Muscle layer of duodenum (tissue), 2 donors: ENCODE measurements at regions not wholly inside any gene's neighbourhood (a gene's known extent, or its start where the extent isn't known, plus 50 kb on each side); places are given as distances from the start of the nearest gene placed in this dataset.

Experiments
- H3K27ac ChIP-seq: one replicate; pipeline ENCODE4 v1.7.0; 2013; ENCODE audit warnings: mild to moderate bottlenecking, low read length
- H3K27me3 ChIP-seq: one replicate; pipeline ENCODE4 v1.7.0; 2013; ENCODE audit warnings: low read depth, mild to moderate bottlenecking, control low read depth, low read length
- H3K36me3 ChIP-seq, 2 donors: one replicate each; pipeline ENCODE4 v1.7.0; 2013; ENCODE audit warnings: low read length in 2 of 2, control low read depth in 1 of 2, mild to moderate bottlenecking in 1 of 2; ENCODE audit not compliant: insufficient read depth in 2 of 2, control insufficient read depth in 1 of 2
- H3K4me1 ChIP-seq, 2 donors: one replicate each; pipeline ENCODE4 v1.7.0; 2013; ENCODE audit warnings: low read length in 2 of 2, mild to moderate bottlenecking in 2 of 2, control low read depth in 1 of 2, moderate library complexity in 1 of 2; ENCODE audit not compliant: insufficient read depth in 2 of 2, control insufficient read depth in 1 of 2
- H3K4me3 ChIP-seq, 2 donors: one replicate each; pipeline ENCODE4 v1.7.0; 2013; ENCODE audit warnings: low read length in 2 of 2, low read depth in 1 of 2, mild to moderate bottlenecking in 1 of 2
- H3K9me3 ChIP-seq, 2 donors: one replicate each; pipeline ENCODE4 v1.7.0; 2013; ENCODE audit warnings: low read length in 2 of 2, control low read depth in 1 of 2, mild to moderate bottlenecking in 1 of 2; ENCODE audit not compliant: control insufficient read depth in 1 of 2
- donor health status: healthy.

GRCh38 chr7:9217204-9217603 lies 783.8 kb downstream of the NXPH1 start:
- H3K36me3 ChIP-seq: no peaks in the 10 kb centered on the region
- H3K9me3 ChIP-seq: no peaks in the 10 kb centered on the region
- H3K4me1 ChIP-seq: no peaks in the 10 kb centered on the region
- H3K27me3 ChIP-seq: no peaks in the 10 kb centered on the region
- no peak overlapping the region for H3K27ac ChIP-seq
- no peak overlapping the region for H3K4me3 ChIP-seq

GRCh38 chr7:9226500-9226899 lies 793.1 kb downstream of the NXPH1 start:
- Histone ChIP-seq H3K27me3 (no peaks in the 10 kb centered on the region), H3K27ac (no peak overlapping the region), H3K9me3 (peaks cover 0 to 2% of the 10 kb centered on the region in 2 donors), H3K4me3 (no peak overlapping the region), H3K36me3 (no peaks in the 10 kb centered on the region), H3K4me1 (no peaks in the 10 kb centered on the region)

GRCh38 chr7:9231630-9232121 lies 798.3 kb downstream of the NXPH1 start:
- no peak overlapping the region for H3K4me3 ChIP-seq
- H3K27me3 ChIP-seq: no peaks in the 10 kb centered on the region
- H3K9me3 ChIP-seq: no peaks in the 10 kb centered on the region
- H3K36me3 ChIP-seq: no peaks in the 10 kb centered on the region
- no peak overlapping the region for H3K27ac ChIP-seq
- no peaks in the 10 kb centered on the region for H3K4me1 ChIP-seq

- Histone ChIP-seq H3K9me3 (peaks cover 0 to 2% of the 10 kb centered on the region in 2 donors), H3K27me3 (no peaks in the 10 kb centered on the region), H3K4me1 (no peaks in the 10 kb centered on the region), H3K27ac (no peak overlapping the region), H3K36me3 (no peaks in the 10 kb centered on the region), H3K4me3 (no peak overlapping the region)
Measured at GRCh38 chr7:9240001-9240400, 806.6 kb downstream of the NXPH1 start.

- Histone ChIP-seq H3K27ac (no peak overlapping the region), H3K4me3 (no peak overlapping the region), H3K27me3 (no peaks in the 10 kb centered on the region), H3K4me1 (no peaks in the 10 kb centered on the region), H3K36me3 (no peaks in the 10 kb centered on the region), H3K9me3 (peaks cover 0 to 2% of the 10 kb centered on the region in 2 donors)
Measured at GRCh38 chr7:9241826-9242225, 808.4 kb downstream of the NXPH1 start.

- H3K36me3 ChIP-seq: no peaks in the 10 kb centered on the region
- H3K27ac ChIP-seq: no peak overlapping the region
- H3K4me1 ChIP-seq: no peaks in the 10 kb centered on the region
- no peak overlapping the region for H3K4me3 ChIP-seq
- no peaks in the 10 kb centered on the region for H3K27me3 ChIP-seq
- peaks cover 0 to 2% of the 10 kb centered on the region in 2 donors for H3K9me3 ChIP-seq
Measured at GRCh38 chr7:9242636-9243035, 809.2 kb downstream of the NXPH1 start.

- Histone ChIP-seq H3K36me3 (no peaks in the 10 kb centered on the region), H3K4me1 (no peaks in the 10 kb centered on the region), H3K9me3 (peaks cover 0 to 2% of the 10 kb centered on the region in 2 donors), H3K27ac (no peak overlapping the region), H3K27me3 (no peaks in the 10 kb centered on the region), H3K4me3 (no peak overlapping the region)
Measured at GRCh38 chr7:9250876-9251275, 817.5 kb downstream of the NXPH1 start.

- Histone ChIP-seq H3K4me1 (no peaks in the 10 kb centered on the region), H3K27ac (no peak overlapping the region), H3K4me3 (no peak overlapping the region), H3K27me3 (no peaks in the 10 kb centered on the region), H3K36me3 (no peaks in the 10 kb centered on the region), H3K9me3 (peaks cover 0 to 2% of the 10 kb centered on the region in 2 donors)
Measured at GRCh38 chr7:9264395-9264794, 831.0 kb downstream of the NXPH1 start.

- Histone ChIP-seq H3K4me3 (no peak overlapping the region), H3K27ac (no peak overlapping the region), H3K27me3 (no peaks in the 10 kb centered on the region), H3K9me3 (peaks cover 0 to 3% of the 10 kb centered on the region in 2 donors), H3K4me1 (no peaks in the 10 kb centered on the region), H3K36me3 (no peaks in the 10 kb centered on the region)
Measured at GRCh38 chr7:9280088-9280487, 846.7 kb downstream of the NXPH1 start.

GRCh38 chr7:9283246-9283645 lies 849.8 kb downstream of the NXPH1 start:
- H3K9me3 ChIP-seq: peaks cover 0 to 3% of the 10 kb centered on the region in 2 donors
- H3K4me1 ChIP-seq: no peaks in the 10 kb centered on the region
- H3K36me3 ChIP-seq: no peaks in the 10 kb centered on the region
- H3K4me3 ChIP-seq: no peak overlapping the region
- no peaks in the 10 kb centered on the region for H3K27me3 ChIP-seq
- H3K27ac ChIP-seq: no peak overlapping the region

GRCh38 chr7:9302436-9302835 lies 869.0 kb downstream of the NXPH1 start:
- Histone ChIP-seq H3K9me3 (no peaks in the 10 kb centered on the region), H3K4me1 (no peaks in the 10 kb centered on the region), H3K4me3 (no peak overlapping the region), H3K27me3 (no peaks in the 10 kb centered on the region), H3K27ac (no peak overlapping the region), H3K36me3 (no peaks in the 10 kb centered on the region)

GRCh38 chr7:9307131-9307530 lies 873.7 kb downstream of the NXPH1 start:
- Histone ChIP-seq H3K9me3 (no peaks in the 10 kb centered on the region), H3K4me3 (no peak overlapping the region), H3K36me3 (no peaks in the 10 kb centered on the region), H3K27ac (no peak overlapping the region), H3K4me1 (no peaks in the 10 kb centered on the region), H3K27me3 (no peaks in the 10 kb centered on the region)
